Hematopoietic multipotent progenitor cell treated with erythropoietin and hydrocortisone succinate and interleukin-3 and kit ligand, for 15 days (in vitro differentiated cells): ENCODE measurements at regions not wholly inside any gene's neighbourhood (a gene's known extent, or its start where the extent isn't known, plus 50 kb on each side); places are given as distances from the start of the nearest gene placed in this dataset.

ENCODE experiments used
- DNase-seq: peaks from one replicate; pipeline ENCODE4 v3.0.0-alpha.2; 2015; ENCODE audit warnings: low spot score

GRCh38 chr9:107644733-107645463 is 155.3 kb upstream of the KLF4 start:
- no peak for DNase-seq

GRCh38 chr9:107639426-107639825 is 149.9 kb upstream of the KLF4 start:
- no peak for DNase-seq

GRCh38 chr9:107638521-107639310 is 149.1 kb upstream of the KLF4 start:
- DNase-seq = no peak

- no peak for DNase-seq
Observed at GRCh38 chr9:107637421-107638420, 148.2 kb upstream of the KLF4 start.

GRCh38 chr9:107636571-107637381 is 147.2 kb upstream of the KLF4 start:
- no peak for DNase-seq

- DNase-seq = no peak
Observed at GRCh38 chr9:107635803-107636174, 146.2 kb upstream of the KLF4 start.

GRCh38 chr9:107635101-107635802 is 145.7 kb upstream of the KLF4 start:
- DNase-seq = no peak

GRCh38 chr9:107633406-107633805 is 143.8 kb upstream of the KLF4 start:
- no peak for DNase-seq

- DNase-seq = no peak
Observed at GRCh38 chr9:107632661-107633060, 143.1 kb upstream of the KLF4 start.

GRCh38 chr9:107632216-107632615 is 142.6 kb upstream of the KLF4 start:
- DNase-seq = no peak

- DNase-seq = no peak
Observed at GRCh38 chr9:107631788-107632187, 142.2 kb upstream of the KLF4 start.

- DNase-seq = no peak
Observed at GRCh38 chr9:107630156-107630555, 140.6 kb upstream of the KLF4 start.

- no peak for DNase-seq
Observed at GRCh38 chr9:107628444-107628843, 138.9 kb upstream of the KLF4 start.

- no peak for DNase-seq
Observed at GRCh38 chr9:107627781-107628180, 138.2 kb upstream of the KLF4 start.

- DNase-seq = no peak
Observed at GRCh38 chr9:107626118-107626517, 136.5 kb upstream of the KLF4 start.

GRCh38 chr9:107625383-107625984 is 135.9 kb upstream of the KLF4 start:
- no peak for DNase-seq

GRCh38 chr9:107624234-107624948 is 134.8 kb upstream of the KLF4 start:
- DNase-seq = no peak

- DNase-seq = no peak
Observed at GRCh38 chr9:107621436-107621835, 131.9 kb upstream of the KLF4 start.

- DNase-seq = no peak
Observed at GRCh38 chr9:107620801-107621200, 131.2 kb upstream of the KLF4 start.

GRCh38 chr9:107620236-107620635 is 130.7 kb upstream of the KLF4 start:
- no peak for DNase-seq
